ENCODE measurements at regions not wholly inside any gene's neighbourhood (a gene's known extent, or its start where the extent isn't known, plus 50 kb on each side); places are given as distances from the start of the nearest gene placed in this dataset.

DNA sequence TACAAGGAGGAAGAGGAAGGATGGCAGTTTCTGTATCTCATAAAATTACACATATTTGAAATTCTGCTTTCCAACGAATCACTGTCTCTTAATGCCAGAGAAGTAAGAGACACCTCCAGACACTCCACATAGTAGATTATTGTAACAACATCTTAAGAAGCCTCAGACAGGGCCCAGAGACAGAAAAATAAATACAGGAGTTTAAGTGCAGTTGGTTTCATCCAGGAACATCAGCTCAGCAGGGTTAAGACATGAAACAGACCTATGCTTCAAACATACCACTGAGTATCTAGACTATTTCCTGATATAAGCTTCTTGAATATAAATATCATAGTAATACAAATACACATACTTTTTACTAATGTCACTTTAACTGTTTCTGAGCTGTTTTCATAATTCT lies 290.3 kb downstream of the ADAMTS20 start:
- TF ChIP-seq CTCF (IDR thresholded peaks at IDR 0.05): no peak
- no peak for ATAC-seq (ENCODE audit: low FRiP score)
- no peak for DNase-seq (ENCODE audit: low spot score)

DNA sequence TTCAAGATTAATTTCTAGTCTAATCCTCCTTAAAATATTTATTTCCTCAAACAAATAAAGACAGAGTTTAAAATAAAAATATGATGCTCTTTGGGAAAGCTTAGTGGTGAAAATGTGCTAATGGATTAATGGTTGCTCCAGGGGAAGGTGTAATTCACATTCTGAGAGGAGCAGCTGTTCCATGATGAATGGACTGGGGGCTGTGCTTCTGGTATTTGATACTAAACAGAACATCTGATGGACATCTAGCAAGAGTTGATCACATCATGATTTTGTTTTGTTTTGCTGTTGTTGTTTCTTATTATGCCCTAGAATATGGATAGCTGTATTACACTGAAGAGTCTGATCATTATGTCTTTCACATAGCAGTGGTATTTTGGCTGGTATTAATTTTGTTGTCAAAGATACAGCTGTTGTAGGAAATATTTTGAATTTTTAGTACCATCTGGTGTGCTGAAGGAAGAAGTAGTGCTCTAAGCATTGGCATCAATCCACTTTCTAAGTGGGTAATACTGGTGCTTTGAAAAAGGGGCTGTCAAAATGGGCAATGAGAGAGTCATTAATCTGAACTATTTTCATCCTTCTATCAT lies 296.4 kb downstream of the ADAMTS20 start:
- DNase-seq (ENCODE audit: low spot score) (no peak), ATAC-seq (ENCODE audit: low FRiP score) (no peak)
- no peak for TF ChIP-seq CTCF (IDR thresholded peaks at IDR 0.05)

DNA sequence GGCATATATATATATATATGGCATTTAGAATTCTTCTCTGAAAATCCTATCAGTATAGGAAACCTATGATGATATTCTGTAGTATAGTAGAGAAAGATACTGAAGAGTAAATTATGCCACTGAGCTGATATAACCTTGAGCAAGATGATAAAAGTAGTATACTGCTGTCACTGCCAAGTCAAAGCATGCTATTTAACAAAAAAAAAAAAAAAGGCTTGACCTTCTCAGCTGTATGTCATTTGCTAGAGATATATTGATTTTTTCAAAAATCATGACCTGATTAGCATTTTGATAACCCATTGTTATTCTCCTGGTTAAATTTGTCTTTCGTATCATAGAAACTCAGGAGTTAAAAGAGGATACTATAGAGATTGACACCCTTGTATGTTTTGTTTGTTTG lies 299.4 kb downstream of the ADAMTS20 start:
- DNase-seq (ENCODE audit: low spot score) (no peak), ATAC-seq (ENCODE audit: low FRiP score) (no peak)
- TF ChIP-seq CTCF (IDR thresholded peaks at IDR 0.05): no peak

DNA sequence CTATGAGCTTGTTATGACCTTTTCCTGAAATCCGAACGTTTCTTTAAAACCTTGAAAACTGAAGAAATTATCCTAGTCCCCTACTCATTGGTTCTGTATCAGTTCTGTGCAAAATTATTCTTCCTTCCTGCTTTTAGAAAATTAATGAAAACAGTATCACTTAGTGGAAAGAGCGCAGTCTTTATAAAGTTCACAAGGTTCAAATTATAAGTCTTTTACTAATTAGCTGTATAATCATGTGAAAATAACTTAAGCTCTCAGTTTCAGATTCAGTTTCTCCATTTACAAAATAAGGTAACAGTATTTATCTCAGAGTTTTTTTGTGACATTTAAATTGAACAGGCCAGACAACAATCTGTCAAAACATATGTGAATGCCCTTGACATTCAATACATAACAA lies 306.1 kb downstream of the ADAMTS20 start:
- no peak for TF ChIP-seq CTCF (IDR thresholded peaks at IDR 0.05)
- no peak for DNase-seq (ENCODE audit: low spot score)
- ATAC-seq (ENCODE audit: low FRiP score): no peak

DNA sequence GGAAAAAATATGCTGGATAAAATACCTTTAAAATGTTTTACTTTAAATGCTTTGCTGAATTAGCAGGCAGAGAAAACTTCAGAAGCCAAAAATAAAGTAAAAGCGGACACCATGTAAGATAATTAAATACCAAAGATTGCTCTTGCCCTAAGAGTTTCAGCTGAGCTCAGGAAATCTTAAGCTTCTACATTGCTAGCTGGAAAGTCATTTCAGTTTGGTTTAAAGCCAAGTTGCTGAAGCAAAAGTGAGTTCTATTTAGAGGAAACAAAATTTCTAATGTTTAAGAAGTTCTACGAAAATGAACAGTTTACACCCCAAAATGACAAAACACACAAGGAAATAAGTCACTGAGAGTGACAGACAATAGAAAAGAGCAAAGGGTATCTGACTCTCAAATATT lies 310.0 kb downstream of the ADAMTS20 start:
- DNase-seq (ENCODE audit: low spot score) (no peak), ATAC-seq (ENCODE audit: low FRiP score) (no peak)
- no peak for TF ChIP-seq CTCF (IDR thresholded peaks at IDR 0.05)

DNA sequence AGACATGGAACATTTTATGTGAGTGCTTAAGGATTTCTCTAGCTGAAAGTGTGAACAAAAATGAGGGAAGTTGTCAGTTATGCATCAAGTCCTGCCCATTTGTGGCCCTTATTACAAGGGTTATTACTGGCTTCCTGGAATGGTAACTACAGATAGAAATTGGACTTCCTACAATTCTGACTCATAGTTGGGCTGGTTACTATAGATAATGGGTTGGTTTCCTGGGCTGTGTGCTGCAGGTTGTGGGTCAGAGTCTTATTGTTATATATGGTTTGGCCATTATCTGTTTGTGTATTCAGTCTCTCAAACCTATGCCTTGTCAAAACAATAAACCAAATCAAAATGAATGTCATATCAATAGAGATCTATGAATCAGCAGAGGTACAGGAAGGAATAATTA lies 313.7 kb downstream of the ADAMTS20 start:
- DNase-seq (ENCODE audit: low spot score) (no peak), ATAC-seq (ENCODE audit: low FRiP score) (no peak)
- TF ChIP-seq CTCF (IDR thresholded peaks at IDR 0.05): no peak

- no peak for ATAC-seq (ENCODE audit: low FRiP score)
- no peak for TF ChIP-seq CTCF (IDR thresholded peaks at IDR 0.05)
- DNase-seq (ENCODE audit: low spot score): no peak
Measured at GRCh38 chr12:43237238-43237879, 314.6 kb downstream of the ADAMTS20 start.

Data from omental fat pad (tissue), 3 donors.